SK-N-SH (cell line): ENCODE measurements at regions not wholly inside any gene's neighbourhood (a gene's known extent, or its start where the extent isn't known, plus 50 kb on each side); places are given as distances from the start of the nearest gene placed in this dataset.

Experiments used
- CTCF ChIA-PET: fragments of 300-600, 350-600 bp; formaldehyde crosslinking; extraction: SDS; loops from one replicate; lab custom pipeline; 2021; lab: Yijun Ruan, JAX
- POLR2A ChIA-PET: fragments of 350-600 bp; sonication (Branson Sonifier 250); formaldehyde crosslinking; extraction: SDS; loops from one replicate; lab custom pipeline; 2020; ENCODE audit warnings: antibody characterized with exemption, inconsistent platforms; lab: Yijun Ruan, JAX
- DNase-seq: peaks from one replicate; pipeline ENCODE4 v3.0.0; 2012
- H2AFZ ChIP-seq: fragments of 200-600 bp; sonication (generic); 2 replicates; pipeline ENCODE4 v1.8.1; 2016; ENCODE audit warnings: antibody characterized with exemption, mild to moderate bottlenecking, low read depth
- H3F3A ChIP-seq: fragments of 200-600 bp; sonication (generic); replicated peaks from 2 replicates; pipeline ENCODE3; 2016; ENCODE audit warnings: antibody characterized with exemption, mild to moderate bottlenecking; ENCODE audit not compliant: insufficient read depth
- H3K27ac ChIP-seq, 2 experiments: fragments of 200-500 bp in 1 of 2; fragments of 200-600 bp in 1 of 2; sonication (Bioruptor generic) in 1 of 2; sonication (generic), shearing (Covaris generic) in 1 of 2; 2 replicates each; pipeline versions ENCODE4 v1.5.1 to v1.6.1; 2014 to 2016; ENCODE audit warnings: low read depth in 2 of 2, inconsistent platforms in 1 of 2, low read length in 1 of 2, mild to moderate bottlenecking in 1 of 2, mixed read lengths in 1 of 2
- H3K27me3 ChIP-seq: fragments of 200-600 bp; sonication (generic), shearing (Covaris generic); 2 replicates; pipeline ENCODE4 v1.6.1; 2016; ENCODE audit warnings: mixed run types; ENCODE audit not compliant: insufficient read depth
- H3K36me3 ChIP-seq, 2 experiments: fragments of 200-500 bp in 1 of 2; fragments of 200-600 bp in 1 of 2; sonication (Bioruptor generic) in 1 of 2; sonication (generic) in 1 of 2; replicated peaks in 1 of 2; 2 replicates each; pipeline versions ENCODE3 to v1.5.1; 2014 to 2016; ENCODE audit warnings: low read length in 1 of 2, mild to moderate bottlenecking in 1 of 2; ENCODE audit not compliant: insufficient read depth in 2 of 2, control insufficient read depth in 1 of 2
- H3K4me1 ChIP-seq, 2 experiments: fragments of 200-500 bp in 1 of 2; fragments of 200-600 bp in 1 of 2; sonication (Bioruptor generic) in 1 of 2; sonication (generic), shearing (Covaris generic) in 1 of 2; 2 replicates each; pipeline versions ENCODE4 v1.5.1 to v1.6.1; 2014 to 2016; ENCODE audit warnings: low read depth in 1 of 2, low read length in 1 of 2, mixed run types in 1 of 2; ENCODE audit not compliant: insufficient read depth in 2 of 2, control insufficient read depth in 1 of 2
- H3K4me2 ChIP-seq: fragments of 200-600 bp; sonication (generic), shearing (Covaris generic); 2 replicates; pipeline ENCODE4 v1.6.1; 2017; ENCODE audit warnings: mixed run types
- H3K4me3 ChIP-seq, 2 experiments: fragments of 200-500 bp in 1 of 2; fragments of 200-600 bp in 1 of 2; sonication (Bioruptor generic) in 1 of 2; sonication (generic), shearing (Covaris generic) in 1 of 2; 2 replicates each; pipeline versions ENCODE4 v1.5.1 to v1.8.1; 2014 to 2016; ENCODE audit warnings: low read depth in 2 of 2, inconsistent platforms in 1 of 2, low read length in 1 of 2, mild to moderate bottlenecking in 1 of 2, mixed read lengths in 1 of 2, moderate library complexity in 1 of 2
- H3K79me2 ChIP-seq: fragments of 200-600 bp; sonication (generic); 2 replicates; pipeline ENCODE4 v1.8.1; 2017; ENCODE audit warnings: mild to moderate bottlenecking; ENCODE audit not compliant: insufficient read depth
- H3K9ac ChIP-seq: fragments of 200-600 bp; sonication (generic); 2 replicates; pipeline ENCODE4 v1.6.1; 2017; ENCODE audit warnings: mixed run types
- H3K9me2 ChIP-seq: fragments of 200-600 bp; sonication (generic); 2 replicates; pipeline ENCODE4 v1.6.1; 2017; ENCODE audit warnings: mixed run types
- H3K9me3 ChIP-seq: fragments of 200-600 bp; sonication (generic); 2 replicates; pipeline ENCODE4 v1.6.1; 2017; ENCODE audit warnings: mixed run types, mild to moderate bottlenecking, moderate library complexity
- H4K20me1 ChIP-seq: fragments of 200-600 bp; sonication (generic); 2 replicates; pipeline ENCODE4 v1.6.1; 2017; ENCODE audit warnings: mild to moderate bottlenecking, mixed run types; ENCODE audit not compliant: insufficient read depth
- EP300 ChIP-seq, 2 experiments: IDR thresholded peaks; 2 replicates each; pipeline versions ENCODE4 v1.4.0 to v1.6.1; 2012; ENCODE audit warnings: borderline replicate concordance in 1 of 2, low read depth in 1 of 2, low read length in 1 of 2
- FOXM1 ChIP-seq: IDR thresholded peaks from 2 replicates; pipeline ENCODE4 v1.4.0; 2012; ENCODE audit warnings: low read depth, mild to moderate bottlenecking
- GABPA ChIP-seq: IDR thresholded peaks from 2 replicates; pipeline ENCODE4 v1.4.0; 2012; ENCODE audit warnings: low read depth, mild to moderate bottlenecking
- GATA2 ChIP-seq: sonication (generic); formaldehyde crosslinking; IDR thresholded peaks from 2 replicates; pipeline ENCODE4 v1.5.0; 2020; ENCODE audit warnings: mild to moderate bottlenecking, missing genetic modification reagents
- JUND ChIP-seq: IDR thresholded peaks from 2 replicates; pipeline ENCODE4 v1.4.0; 2012
- MAX ChIP-seq: IDR thresholded peaks from 2 replicates; pipeline ENCODE4 v1.4.0; 2012; ENCODE audit warnings: low read depth
- MXI1 ChIP-seq: IDR thresholded peaks from 2 replicates; pipeline ENCODE4 v1.6.1; 2012; ENCODE audit warnings: mild to moderate bottlenecking, low read depth, low read length, improper control_type of control experiment
- NFIC ChIP-seq: IDR thresholded peaks from 2 replicates; pipeline ENCODE4 v1.4.0; 2012; ENCODE audit warnings: borderline replicate concordance
- NRF1 ChIP-seq: IDR thresholded peaks from 2 replicates; pipeline ENCODE4 v1.6.1; 2012; ENCODE audit warnings: low read depth, mild to moderate bottlenecking, low read length
- PBX3 ChIP-seq: IDR thresholded peaks from 2 replicates; pipeline ENCODE4; 2012
- POLR2AphosphoS5 ChIP-seq: IDR thresholded peaks from 2 replicates; pipeline ENCODE4 v1.6.1; 2012; ENCODE audit warnings: low read depth, low read length
- RAD21 ChIP-seq: IDR thresholded peaks from 2 replicates; pipeline ENCODE4 v1.6.1; 2012; ENCODE audit warnings: mild to moderate bottlenecking, low read length
- RFX5 ChIP-seq: IDR thresholded peaks from 2 replicates; pipeline ENCODE4 v1.6.1; 2012; ENCODE audit warnings: mild to moderate bottlenecking, improper control_type of control experiment, low read length
- SIN3A ChIP-seq: IDR thresholded peaks from 2 replicates; pipeline ENCODE4 v1.6.1; 2012; ENCODE audit warnings: low read depth, mild to moderate bottlenecking, low read length, moderate library complexity, borderline replicate concordance
- TAF1 ChIP-seq: IDR thresholded peaks from 2 replicates; pipeline ENCODE4 v1.6.1; 2012; ENCODE audit warnings: low read depth, mild to moderate bottlenecking, low read length, moderate library complexity, borderline replicate concordance
- TEAD4 ChIP-seq: IDR thresholded peaks from 2 replicates; pipeline ENCODE4 v1.4.0; 2012; ENCODE audit warnings: mild to moderate bottlenecking, borderline replicate concordance; ENCODE audit not compliant: insufficient read depth
- YY1 ChIP-seq: IDR thresholded peaks from 2 replicates; pipeline ENCODE4 v1.4.0; 2012; ENCODE audit warnings: low read depth, mild to moderate bottlenecking
- ZBTB33 ChIP-seq: IDR thresholded peaks from 2 replicates; pipeline ENCODE4 v1.4.0; 2012; ENCODE audit warnings: low read depth, borderline replicate concordance
- TF ChIP-seq, protein P1 (sequence below): fragments of 150-350 bp; IDR thresholded peaks from 2 replicates; pipeline ENCODE4 v1.6.1; 2016; ENCODE audit warnings: mild to moderate bottlenecking, low read depth, low read length
- TF ChIP-seq, protein P2 (sequence below): IDR thresholded peaks from 2 replicates; pipeline ENCODE4 v1.6.1; 2012; ENCODE audit warnings: mild to moderate bottlenecking, low read depth, low read length, moderate library complexity
- TF ChIP-seq, protein P3 (sequence below): IDR thresholded peaks from 2 replicates; pipeline ENCODE4 v1.4.0; 2012; ENCODE audit warnings: low read depth, borderline replicate concordance

- TF ChIP-seq, protein P1, sequence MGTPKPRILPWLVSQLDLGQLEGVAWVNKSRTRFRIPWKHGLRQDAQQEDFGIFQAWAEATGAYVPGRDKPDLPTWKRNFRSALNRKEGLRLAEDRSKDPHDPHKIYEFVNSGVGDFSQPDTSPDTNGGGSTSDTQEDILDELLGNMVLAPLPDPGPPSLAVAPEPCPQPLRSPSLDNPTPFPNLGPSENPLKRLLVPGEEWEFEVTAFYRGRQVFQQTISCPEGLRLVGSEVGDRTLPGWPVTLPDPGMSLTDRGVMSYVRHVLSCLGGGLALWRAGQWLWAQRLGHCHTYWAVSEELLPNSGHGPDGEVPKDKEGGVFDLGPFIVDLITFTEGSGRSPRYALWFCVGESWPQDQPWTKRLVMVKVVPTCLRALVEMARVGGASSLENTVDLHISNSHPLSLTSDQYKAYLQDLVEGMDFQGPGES = no peak
- TF ChIP-seq NRF1 = no peak
- TF ChIP-seq RAD21 = no peak
- TF ChIP-seq POLR2AphosphoS5 = no peak
- no peak for TF ChIP-seq MAX
- no peak for TF ChIP-seq GABPA
- TF ChIP-seq TEAD4 = no peak
- peak; percentile 42; the same call in 1 of the 2 replicates for TF ChIP-seq JUND
- TF ChIP-seq MXI1 = no peak
These were observed 153.0 kb downstream of the SMAD6 start (continued) for GRCh38 chr15:66855041-66855440.

GRCh38 chr15:66857694-66858093 lies 155.7 kb downstream of the SMAD6 start:
- H3K4me3 ChIP-seq = no peak overlapping the region
- no peaks in the 10 kb centered on the region for H3K27me3 ChIP-seq
- H3K9ac ChIP-seq = no peak overlapping the region
- no peak overlapping the region; a peak in 1 of 4 replicates for H3K27ac ChIP-seq
- TF ChIP-seq, protein P2, sequence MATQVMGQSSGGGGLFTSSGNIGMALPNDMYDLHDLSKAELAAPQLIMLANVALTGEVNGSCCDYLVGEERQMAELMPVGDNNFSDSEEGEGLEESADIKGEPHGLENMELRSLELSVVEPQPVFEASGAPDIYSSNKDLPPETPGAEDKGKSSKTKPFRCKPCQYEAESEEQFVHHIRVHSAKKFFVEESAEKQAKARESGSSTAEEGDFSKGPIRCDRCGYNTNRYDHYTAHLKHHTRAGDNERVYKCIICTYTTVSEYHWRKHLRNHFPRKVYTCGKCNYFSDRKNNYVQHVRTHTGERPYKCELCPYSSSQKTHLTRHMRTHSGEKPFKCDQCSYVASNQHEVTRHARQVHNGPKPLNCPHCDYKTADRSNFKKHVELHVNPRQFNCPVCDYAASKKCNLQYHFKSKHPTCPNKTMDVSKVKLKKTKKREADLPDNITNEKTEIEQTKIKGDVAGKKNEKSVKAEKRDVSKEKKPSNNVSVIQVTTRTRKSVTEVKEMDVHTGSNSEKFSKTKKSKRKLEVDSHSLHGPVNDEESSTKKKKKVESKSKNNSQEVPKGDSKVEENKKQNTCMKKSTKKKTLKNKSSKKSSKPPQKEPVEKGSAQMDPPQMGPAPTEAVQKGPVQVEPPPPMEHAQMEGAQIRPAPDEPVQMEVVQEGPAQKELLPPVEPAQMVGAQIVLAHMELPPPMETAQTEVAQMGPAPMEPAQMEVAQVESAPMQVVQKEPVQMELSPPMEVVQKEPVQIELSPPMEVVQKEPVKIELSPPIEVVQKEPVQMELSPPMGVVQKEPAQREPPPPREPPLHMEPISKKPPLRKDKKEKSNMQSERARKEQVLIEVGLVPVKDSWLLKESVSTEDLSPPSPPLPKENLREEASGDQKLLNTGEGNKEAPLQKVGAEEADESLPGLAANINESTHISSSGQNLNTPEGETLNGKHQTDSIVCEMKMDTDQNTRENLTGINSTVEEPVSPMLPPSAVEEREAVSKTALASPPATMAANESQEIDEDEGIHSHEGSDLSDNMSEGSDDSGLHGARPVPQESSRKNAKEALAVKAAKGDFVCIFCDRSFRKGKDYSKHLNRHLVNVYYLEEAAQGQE = no peak
- TF ChIP-seq FOXM1 = no peak
- no peak for TF ChIP-seq RFX5
- TF ChIP-seq SIN3A = no peak
- no peak for TF ChIP-seq NRF1
- TF ChIP-seq, protein P3, sequence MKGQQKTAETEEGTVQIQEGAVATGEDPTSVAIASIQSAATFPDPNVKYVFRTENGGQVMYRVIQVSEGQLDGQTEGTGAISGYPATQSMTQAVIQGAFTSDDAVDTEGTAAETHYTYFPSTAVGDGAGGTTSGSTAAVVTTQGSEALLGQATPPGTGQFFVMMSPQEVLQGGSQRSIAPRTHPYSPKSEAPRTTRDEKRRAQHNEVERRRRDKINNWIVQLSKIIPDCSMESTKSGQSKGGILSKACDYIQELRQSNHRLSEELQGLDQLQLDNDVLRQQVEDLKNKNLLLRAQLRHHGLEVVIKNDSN = no peak
- TF ChIP-seq NFIC = no peak
- no peak for TF ChIP-seq EP300 (IDR thresholded peaks at IDR 0.05; ENCODE audit: borderline replicate concordance in 1 of 2, low read depth in 1 of 2, low read length in 1 of 2)
- TF ChIP-seq YY1 = no peak
- TF ChIP-seq JUND = no peak
- TF ChIP-seq GATA2 (CRISPR knock-in tag) = no peak
- TF ChIP-seq PBX3 = no peak
- no peak for TF ChIP-seq ZBTB33
- TF ChIP-seq RAD21 = no peak
- no peak for TF ChIP-seq TAF1
- TF ChIP-seq TEAD4 = no peak
- no peaks in the 10 kb centered on the region for H3K36me3 ChIP-seq
- H3K4me2 ChIP-seq = no peak overlapping the region
- DNase-seq = no peak
- ChIA-PET CTCF (interaction anchor here (1.3 to 1.6 kb wide), 4 partner anchors 15 to 254 kb away, joined by 3 to 5 read pairs (median 4); no protein-coding TSS in a partner anchor), POLR2A (no interaction called here)
- no peaks in the 10 kb centered on the region for H3K9me2 ChIP-seq
- peaks cover 23% of the 10 kb centered on the region for H3F3A ChIP-seq
- peaks cover 0 to 13% of the 10 kb centered on the region in 2 experiments; a peak in 3 of 4 replicates for H3K4me1 ChIP-seq
- no peaks in the 10 kb centered on the region for H4K20me1 ChIP-seq
- H3K79me2 ChIP-seq = peaks cover 20% of the 10 kb centered on the region; the same call in 1 of the 2 replicates
- H3K9me3 ChIP-seq = no peaks in the 10 kb centered on the region
- no peak overlapping the region for H2AFZ ChIP-seq
